CD4-positive, alpha-beta T cell treated with Interleukin-12 subunit alpha and Interleukin-12 subunit beta, for 1 hour (primary cell): ENCODE measurements at regions not wholly inside any gene's neighbourhood (a gene's known extent, or its start where the extent isn't known, plus 50 kb on each side); places are given as distances from the start of the nearest gene placed in this dataset.

Experiments used
- DNase-seq: peaks from one replicate; pipeline ENCODE4 v3.0.0-alpha.2; 2020

DNA sequence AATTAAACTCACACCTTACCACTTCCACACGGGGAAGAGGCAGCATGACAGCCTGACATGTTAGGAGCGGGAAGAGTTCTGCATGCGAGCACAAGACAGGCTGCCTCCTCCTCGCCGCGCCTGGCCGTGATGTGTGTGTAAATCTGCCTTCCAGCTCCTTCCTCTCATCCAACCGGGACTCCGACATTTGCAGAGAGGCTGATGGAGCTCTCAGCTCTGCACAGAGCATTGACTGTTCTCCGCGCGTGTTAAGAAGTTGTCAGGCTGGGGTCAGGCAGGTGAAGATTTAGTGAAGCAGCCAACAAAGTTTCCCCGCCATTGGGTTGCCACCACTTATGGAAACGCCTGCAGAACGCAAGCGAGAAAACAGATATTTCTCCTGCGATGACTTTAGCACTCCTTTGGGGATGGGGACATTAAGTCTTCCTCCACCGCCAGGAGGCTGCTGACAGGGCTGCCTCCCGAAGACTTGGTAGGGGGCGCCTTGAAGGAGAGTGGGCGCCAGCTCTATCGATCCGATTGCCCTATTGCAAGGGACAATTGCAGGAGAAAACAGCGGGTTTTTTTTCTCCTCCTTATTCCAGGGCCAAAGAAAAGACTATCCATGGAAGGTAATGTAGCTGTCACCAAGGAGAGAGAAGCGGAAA lies 213.9 kb upstream of the TSHZ3 start:
- DNase-seq: no peak

DNA sequence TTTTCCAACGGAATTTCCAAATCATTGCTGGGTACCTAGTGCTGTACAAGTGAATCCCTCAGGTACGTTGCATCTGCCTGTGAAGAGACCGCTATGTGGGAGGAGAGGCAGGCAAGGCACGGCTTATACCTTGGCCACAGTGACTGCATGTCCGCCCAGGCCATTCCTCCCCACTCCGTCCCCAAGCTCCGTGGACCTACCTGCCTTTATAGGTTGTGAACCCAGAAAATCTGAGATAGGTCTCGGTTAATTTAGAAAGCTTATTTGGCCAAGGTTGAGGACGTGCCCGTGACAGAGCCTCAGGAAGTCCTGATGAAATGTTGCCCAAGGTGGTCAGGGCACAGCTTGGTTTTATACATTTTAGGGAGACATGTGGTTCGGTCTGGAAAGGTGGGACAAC lies 218.5 kb upstream of the TSHZ3 start:
- no peak for DNase-seq

DNA sequence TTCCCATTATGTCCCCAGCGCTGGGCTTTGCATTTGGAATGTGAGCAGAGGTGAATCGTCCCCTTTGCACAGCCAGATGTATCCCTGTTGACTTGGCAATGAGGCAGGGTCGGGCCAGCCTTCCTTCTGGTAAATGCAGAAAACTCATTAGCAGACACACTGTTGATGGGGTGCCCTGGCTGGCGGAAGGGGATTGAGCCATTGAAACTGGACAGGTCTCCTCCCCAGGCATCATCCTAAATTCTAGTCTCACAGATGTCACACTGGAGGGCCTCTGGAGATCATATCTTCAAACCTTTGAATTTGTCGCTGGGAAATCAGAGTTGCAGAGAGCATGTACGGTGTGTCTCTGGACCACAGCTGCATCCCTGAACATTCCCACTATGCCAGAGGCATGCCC lies 219.5 kb upstream of the TSHZ3 start:
- no peak for DNase-seq

DNA sequence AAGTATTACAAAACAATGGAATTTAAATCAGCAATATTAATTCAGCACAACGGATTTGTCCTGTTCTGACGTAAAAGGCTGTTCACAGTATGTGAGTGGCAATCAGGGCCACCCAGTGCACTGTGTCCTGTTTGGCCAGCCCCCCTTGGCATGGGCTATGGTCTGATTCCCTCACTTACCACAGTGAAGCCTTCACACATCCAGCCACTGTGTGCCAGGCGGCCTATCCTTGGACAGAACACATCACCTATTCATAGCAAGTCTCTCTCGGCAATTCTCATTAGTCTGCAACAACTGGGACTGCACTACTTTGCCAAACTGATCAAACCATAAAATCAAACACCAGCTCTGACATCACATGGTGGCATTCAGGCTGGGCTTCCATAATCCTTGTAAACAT lies 221.5 kb upstream of the TSHZ3 start:
- no peak for DNase-seq

DNA sequence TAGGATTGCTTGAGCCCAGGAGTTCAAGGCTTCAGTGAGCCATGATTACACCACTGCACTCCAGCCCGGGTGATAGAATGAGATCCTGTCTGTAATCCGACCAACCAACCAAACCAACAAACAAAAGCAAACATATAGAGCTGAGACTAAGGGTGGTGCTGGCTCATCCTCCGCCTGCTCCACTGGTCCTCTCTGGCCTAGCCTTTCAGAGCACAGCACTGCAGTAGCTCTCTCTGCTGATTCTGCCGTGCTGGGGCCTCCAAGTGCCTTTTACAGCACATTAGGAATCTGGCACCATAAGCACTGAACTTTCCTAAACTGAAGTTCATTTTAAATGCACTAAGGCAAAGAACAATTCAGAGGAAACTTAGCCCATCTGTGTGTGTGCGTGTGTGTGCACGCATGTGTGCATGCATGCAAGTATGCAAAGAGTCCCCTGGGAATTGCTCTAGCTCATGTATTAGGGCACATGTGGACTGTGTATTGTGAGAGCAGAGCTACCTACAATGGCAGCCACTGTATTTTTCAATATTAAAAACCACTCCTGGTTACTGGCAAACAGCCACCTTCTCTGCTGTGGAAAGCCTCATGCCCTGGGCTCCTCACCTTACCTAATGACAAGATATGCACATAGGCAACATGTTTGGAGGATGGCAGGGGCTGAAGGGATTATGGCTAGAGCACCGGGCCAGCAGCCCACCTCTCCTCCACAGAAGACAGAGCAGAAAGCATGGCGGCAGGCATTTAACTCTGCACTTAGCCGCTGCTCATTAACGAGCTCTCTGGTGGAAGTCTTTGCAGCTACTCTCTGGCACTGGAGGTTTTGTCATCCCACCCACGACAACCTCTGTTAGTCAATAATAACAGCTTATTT lies 223.1 kb upstream of the TSHZ3 start:
- DNase-seq: no peak

DNA sequence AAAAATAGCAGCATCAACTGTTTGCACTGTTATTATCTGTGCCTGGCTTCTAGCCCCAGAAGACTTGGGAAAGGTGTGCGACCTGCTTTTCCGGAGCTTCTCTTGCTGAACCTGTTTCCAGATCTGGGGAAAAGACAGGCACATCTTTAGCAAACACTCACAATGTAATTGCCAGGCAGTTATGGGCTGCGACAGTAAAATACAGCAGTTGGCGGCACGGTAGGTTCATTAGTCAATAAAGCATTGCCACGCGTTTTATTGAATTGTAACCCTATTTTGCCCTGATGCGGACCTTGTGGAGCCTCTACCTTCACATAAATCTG lies 223.7 kb upstream of the TSHZ3 start:
- DNase-seq: no peak

DNA sequence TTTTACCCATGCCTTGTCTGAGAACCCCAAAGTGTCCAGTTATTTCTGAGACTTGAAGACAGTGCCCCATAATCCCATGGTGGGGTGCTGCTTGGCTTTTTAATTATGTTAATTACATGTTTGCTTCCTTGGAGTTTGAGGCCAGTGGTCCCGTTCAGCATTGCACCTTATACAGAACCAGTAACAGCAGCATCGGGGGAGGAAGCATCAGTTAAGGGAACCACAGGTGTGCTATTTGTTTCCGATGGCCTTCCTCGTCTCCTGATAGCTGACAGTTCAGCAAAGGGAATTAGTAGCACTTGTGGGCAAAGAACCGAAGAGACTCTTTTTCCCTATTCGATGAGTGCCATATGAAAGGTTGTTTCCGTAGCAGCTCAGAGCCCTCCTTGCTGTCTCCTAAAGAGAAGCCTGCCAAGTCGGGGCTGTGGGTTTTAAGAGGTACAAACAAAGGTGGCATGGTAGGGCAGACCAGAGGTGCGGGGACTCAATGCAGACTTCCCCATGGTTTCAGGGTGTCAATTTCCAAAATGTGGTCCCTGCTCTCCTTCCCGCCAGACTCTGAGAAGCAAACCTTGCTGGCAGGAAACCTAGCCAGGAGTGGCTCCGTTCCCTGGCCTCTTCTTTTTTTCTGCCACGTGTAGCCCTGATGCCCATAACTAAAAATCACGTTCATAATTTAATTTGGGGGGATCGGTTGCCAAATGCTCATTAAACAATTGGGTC lies 225.2 kb upstream of the TSHZ3 start:
- no peak for DNase-seq

DNA sequence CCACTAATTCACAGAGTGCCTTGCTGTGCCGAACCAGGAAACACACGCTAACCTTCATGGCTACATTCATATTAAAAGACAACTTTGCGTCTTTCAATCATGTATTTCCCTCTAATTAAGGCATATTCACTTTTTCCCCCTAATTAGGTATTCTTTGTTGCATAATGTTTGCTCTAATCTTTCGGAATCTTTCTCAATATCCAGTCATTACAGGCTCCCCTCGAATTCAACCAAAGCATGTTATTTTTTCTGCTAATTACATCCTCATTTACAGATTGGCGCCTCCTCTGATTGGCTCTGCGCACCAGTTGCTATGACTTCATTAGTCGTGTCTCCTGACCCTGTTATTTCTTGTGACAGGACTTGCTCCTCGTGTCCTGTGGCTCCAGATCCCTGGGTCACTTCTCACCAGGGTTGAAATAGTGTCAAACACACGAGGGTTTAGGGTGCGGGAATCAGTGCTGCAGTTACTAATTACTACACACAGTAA lies 226.7 kb upstream of the TSHZ3 start:
- no peak for DNase-seq

DNA sequence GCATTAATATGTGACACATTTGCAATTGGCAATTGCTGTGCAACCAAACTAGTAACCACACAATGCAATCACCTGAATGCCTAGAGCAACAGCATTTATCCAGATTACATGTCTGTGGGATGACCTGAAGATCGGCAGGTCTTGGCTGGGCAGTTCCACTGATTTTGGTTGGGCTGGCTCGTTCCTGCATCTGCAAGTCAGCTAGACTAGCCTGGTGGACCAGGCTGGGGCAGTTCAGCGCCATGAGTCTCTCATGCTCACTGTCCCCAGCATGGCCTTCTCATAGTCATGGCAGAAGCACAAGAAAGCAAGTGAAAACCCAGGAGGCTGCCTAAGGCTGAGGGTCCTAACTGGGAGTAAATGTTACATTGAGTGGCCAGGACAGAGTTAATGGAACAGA lies 229.1 kb upstream of the TSHZ3 start:
- no peak for DNase-seq

DNA sequence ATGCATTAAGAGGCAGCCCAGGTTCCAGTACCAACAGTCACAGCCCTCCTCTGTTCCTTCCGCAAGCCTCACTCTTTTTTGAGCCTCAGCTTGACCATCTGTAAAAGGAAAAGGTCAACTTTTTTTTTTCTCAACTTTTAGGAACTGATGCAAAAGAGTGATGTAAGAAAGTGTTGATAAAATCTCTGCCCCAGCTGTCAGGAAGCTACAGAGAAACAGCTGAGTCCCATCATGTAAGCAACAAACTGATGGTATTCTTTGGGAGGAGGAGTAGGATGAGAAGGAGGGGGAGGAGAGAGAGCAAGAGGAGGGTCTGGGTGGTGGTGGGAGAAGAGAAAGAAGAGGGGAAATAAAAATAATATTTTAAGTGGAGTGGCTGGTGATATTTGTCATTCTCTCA lies 233.9 kb upstream of the TSHZ3 start:
- DNase-seq: no peak

DNA sequence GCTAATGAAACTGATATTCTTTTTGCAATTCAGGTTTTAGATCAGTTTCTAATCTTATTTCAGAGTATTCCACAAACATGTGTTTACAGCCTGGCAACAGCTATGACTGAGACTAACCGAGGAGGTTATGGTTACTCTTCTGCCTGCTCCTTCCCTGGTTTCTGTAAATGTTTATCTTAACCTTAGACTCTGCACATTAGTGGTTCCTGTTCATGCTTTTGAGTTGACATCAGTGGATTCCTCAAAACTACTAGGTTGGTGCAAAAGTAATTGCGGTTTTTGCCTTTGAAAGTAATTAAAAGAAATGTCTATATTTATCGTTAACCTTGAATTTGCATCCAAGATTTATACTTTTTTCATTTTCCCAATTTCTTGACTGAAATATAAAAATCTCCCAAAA lies 237.0 kb upstream of the TSHZ3 start:
- DNase-seq: no peak

DNA sequence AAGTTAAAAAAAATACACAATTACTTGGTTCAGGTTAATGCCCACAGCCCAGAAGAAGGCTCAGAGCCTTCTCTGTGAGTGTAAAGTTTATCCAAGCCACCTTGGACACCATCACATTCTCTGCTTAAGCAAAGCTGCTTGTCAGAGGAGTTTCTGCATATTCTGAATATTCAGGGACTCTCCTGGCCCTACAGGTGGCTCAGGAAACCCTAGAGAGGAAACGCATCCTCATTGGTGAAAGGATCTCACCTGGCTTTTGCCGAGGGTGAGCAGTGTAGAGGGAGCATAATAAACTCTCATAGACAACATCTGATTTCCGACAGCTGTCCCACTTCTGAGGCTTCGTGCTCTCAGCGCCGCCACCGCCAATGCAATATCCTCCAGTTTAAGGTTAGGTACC lies 239.9 kb upstream of the TSHZ3 start:
- no peak for DNase-seq

DNA sequence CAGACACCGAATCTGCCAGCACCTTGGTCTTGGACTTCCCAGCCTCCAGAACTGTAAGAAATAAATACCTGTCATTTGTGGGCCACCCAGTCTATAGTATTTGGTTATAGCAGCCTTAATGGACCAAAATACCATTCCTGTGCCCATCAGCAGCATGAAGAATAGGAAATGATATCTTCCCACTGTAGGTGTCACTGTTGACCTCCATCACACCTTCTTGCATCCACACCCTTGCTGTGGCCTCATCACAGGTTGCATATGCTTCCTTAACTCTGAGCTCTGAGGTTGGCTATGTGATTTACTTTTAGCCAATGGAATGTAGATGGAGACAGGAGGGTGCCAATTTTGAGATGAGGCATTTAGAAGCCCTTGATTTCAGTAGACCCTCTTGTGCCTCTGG lies 242.0 kb upstream of the TSHZ3 start:
- no peak for DNase-seq

DNA sequence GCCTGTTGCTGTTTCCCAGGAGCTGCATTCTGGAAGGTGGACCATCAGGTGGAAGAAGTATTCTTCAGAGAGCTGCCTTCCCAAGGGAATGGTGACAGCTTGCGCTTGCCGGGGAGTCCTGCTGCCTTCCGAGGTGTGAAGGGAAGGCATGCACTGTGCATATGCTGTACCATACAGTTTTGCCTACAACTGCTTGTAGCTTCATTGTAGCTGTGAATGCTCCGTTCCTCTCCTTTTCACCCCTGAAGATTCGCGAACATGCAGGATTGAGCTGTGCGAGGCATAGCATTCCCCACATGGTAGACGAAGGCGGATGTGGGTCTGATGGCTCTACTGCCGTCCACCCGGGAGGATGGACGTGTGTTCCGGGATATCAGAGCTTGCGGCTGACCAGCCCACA lies 243.2 kb upstream of the TSHZ3 start:
- DNase-seq: no peak

DNA sequence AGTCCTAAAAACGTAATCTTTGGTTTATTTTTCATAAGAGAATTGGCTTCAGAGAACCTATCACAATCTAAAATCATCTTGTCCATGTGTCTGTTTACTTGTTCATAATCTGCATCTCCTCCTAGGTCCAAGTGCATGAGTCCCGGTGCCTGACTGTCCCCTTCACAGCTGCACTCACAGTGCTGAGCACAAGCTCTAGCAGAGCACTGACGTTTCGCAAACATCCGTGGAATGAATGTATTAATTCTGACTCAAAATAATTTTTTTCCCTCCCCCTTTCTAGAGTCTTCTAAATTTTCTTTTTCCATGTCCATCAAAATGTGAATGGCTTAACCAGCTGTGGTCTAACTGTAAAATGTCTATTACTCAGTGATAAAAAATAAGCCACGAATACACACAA lies 245.5 kb upstream of the TSHZ3 start:
- DNase-seq: no peak

DNA sequence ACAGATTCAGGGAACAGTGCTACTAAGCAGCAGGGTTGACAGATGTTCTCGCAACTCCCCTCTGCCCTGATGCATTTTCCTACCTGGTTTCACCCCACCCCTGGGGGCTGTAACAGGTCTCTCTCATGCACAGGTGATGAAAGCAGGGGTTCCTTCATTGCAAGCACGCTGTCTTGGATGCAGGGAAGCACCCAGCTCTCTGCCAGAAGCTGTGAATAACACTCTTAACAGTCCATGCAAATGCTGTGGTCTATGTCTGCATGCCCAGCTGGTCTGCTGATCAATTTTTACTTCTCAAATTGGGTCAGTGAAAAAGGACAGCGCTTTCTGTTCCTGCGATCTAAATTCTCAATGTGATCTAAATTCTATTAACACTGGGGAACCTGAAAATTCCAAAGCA lies 246.3 kb upstream of the TSHZ3 start:
- DNase-seq: no peak

DNA sequence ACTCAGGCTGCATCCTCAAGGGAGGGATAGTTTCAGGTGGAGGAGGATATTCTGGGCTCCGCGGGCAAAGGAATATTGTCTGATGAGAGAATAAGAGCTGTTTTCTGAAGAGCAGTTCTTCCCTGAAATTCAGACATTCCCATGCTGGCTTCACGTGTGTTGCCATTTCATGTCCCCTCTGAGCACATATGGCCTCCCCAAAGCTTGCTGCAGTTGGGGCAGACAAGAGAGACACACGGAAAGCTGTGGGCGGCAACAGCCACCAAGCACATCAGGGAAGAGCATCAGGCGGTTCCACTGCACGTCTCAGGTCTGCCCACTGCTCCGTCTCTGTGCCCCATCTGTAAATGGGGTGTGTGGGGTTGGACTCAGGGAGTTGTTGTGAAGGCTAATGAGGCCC lies 247.5 kb upstream of the TSHZ3 start:
- DNase-seq: no peak

DNA sequence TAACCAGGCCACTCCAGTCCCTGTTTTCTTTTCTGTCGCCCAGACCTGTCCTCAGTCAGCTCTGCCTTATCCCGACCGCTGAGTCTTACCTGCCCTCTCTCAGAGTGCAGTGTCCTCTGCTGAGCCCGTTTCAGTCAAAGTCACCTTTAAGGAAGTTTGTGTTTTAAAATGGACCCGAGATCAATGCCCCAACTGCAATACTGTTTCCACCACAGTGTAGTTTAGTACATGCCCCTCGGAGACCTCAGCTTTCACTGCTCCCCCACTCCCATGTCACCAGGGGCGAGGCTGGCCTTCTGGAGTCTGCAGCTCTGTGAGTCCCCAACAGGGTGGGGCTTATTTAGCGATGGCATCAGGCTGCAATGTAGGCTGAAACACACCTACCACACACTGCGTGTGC lies 248.4 kb upstream of the TSHZ3 start:
- no peak for DNase-seq

DNA sequence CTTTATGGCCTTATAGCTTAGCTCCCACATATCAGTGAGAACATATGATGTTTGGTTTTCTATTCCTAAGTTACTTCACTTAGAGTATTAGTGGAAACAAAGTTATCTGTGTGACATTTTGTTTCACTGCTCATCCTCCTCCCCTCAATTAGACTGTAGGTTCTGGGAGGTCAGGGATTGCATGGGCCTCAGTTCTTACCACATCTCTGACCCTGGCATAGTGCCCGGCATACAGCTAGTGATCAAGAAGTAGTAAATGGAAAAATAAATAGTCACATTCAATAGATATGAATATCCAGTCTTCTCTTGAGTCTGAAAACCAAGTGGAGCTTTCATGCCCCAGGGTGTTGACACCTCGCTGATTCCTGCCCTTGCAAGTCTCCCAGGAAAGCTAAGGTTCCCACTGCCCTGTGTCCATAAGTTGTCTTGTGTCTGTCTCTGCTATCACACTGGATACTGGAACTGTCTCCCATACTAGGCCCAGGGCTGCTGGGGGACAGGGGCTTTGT lies 249.5 kb upstream of the TSHZ3 start:
- DNase-seq: no peak

DNA sequence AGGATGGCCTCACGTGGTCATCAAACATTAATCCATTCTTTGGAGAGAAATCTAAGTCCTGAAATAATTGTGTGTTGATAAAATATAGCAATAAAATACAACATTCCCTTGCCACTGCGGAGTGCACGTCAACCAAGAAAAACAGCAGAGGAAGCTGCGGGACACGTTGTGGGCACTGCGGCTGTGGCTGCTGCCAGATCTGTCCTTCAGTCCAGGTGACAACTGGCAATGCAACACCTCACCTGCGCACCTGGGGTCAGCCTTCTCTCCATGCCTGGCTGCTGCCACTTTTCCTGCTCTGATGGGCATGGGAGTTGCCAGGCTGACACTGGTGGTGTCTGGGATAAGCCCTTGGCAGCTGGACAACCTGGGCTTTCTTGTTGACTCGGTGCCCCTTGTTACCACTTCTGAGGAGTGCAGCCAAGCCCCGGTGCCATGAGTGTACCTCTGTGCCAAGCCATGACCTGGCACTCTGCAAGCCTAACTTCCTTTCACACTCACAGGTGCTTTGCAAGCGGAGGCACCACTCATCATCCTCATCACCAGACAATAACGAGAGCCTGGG lies 251.6 kb upstream of the TSHZ3 start:
- no peak for DNase-seq

DNA sequence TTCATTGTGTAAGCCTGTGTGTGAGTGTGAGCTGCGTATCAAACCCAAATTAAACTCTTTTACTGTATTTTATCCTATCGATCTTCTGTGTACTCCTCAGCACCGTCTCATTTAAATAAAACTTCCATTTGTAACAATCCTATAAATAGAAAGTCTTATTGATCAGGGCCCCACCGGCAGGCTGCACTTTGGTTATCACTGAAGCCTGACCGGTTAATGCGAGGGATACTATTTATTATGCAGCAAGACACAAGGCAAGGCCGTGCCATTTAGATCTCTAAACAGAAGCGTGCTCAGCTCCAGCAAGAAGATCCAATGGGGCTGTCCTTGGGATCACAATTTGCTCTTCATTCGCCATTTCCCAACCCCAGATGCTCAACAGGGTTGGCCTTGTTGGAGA lies 252.6 kb upstream of the TSHZ3 start:
- DNase-seq: no peak

DNA sequence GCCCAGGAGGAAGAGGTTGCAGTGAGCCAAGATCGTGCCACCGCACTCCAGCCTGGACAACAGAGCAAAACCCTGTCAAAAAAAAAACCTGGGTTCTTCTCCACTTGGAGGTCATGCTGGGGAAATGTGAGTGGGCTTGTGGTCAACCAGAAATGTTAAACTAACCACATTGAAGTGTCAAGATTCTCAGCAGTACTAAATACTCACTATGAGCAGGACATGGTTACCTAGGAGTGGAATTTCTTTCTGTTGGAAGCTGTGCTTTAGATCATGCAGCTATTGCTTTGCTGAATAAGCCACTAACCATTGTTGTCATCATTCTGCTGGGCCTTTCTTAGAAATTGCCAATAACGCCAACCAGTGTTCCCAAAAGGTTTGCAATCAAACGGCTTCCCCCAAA lies 253.3 kb upstream of the TSHZ3 start:
- DNase-seq: no peak

DNA sequence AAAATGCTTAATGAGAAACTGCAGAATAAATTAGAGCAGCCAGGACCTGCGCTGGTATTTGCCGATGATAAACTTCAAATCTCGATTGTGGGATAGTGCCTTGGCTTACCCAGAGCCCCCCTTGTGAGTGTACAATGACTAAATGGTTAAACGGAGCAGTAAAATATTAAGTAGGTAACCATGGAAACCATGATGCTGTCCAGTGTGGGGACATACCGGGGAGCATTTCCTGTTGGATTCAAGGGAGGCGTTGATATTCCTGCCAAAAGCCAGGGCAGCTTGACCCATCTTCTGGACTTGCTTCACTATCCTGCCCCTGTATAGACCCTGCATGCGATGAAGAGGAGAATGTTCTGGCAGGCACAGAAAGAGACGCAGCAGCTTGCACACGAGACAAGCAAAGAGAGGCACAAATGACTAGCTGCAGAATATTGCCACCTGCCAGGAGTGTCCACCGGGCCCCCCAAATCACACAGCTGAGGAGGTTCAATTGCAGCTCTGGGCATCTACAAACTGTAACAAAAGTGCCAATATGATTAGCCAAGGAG lies 255.3 kb upstream of the TSHZ3 start:
- no peak for DNase-seq
